ENCODE measurements at regions not wholly inside any gene's neighbourhood (a gene's known extent, or its start where the extent isn't known, plus 50 kb on each side); places are given as distances from the start of the nearest gene placed in this dataset.

- no peak for DNase-seq (ENCODE audit: extremely low read depth, low read depth)
- no peak overlapping the region for H3K4me3 ChIP-seq (replicated peaks; ENCODE audit: low read depth, low read length)
- TF ChIP-seq CTCF (IDR thresholded peaks at IDR 0.05; ENCODE audit: low read depth, low read length, missing control alignments): no peak
Observed at GRCh38 chr13:26829716-26830115, 69.1 kb upstream of the GPR12 start.

- H3K4me3 ChIP-seq (replicated peaks; ENCODE audit: low read depth, low read length): no peak overlapping the region
- no peak for DNase-seq (ENCODE audit: extremely low read depth, low read depth)
- TF ChIP-seq CTCF (IDR thresholded peaks at IDR 0.05; ENCODE audit: low read depth, low read length, missing control alignments): no peak
Observed at GRCh38 chr13:26824581-26824980, 64.0 kb upstream of the GPR12 start.

- no peak for TF ChIP-seq CTCF (IDR thresholded peaks at IDR 0.05; ENCODE audit: low read depth, low read length, missing control alignments)
- no peak for DNase-seq (ENCODE audit: extremely low read depth, low read depth)
- H3K4me3 ChIP-seq (replicated peaks; ENCODE audit: low read depth, low read length): no peak overlapping the region
Observed at GRCh38 chr13:26822146-26822545, 61.6 kb upstream of the GPR12 start.

GRCh38 chr13:26821672-26822071 lies 61.1 kb upstream of the GPR12 start:
- DNase-seq (ENCODE audit: extremely low read depth, low read depth): no peak
- no peak overlapping the region for H3K4me3 ChIP-seq (replicated peaks; ENCODE audit: low read depth, low read length)
- TF ChIP-seq CTCF (IDR thresholded peaks at IDR 0.05; ENCODE audit: low read depth, low read length, missing control alignments): no peak

GRCh38 chr13:26820871-26821270 lies 60.3 kb upstream of the GPR12 start:
- TF ChIP-seq CTCF (IDR thresholded peaks at IDR 0.05; ENCODE audit: low read depth, low read length, missing control alignments): no peak
- no peak for DNase-seq (ENCODE audit: extremely low read depth, low read depth)
- no peak overlapping the region for H3K4me3 ChIP-seq (replicated peaks; ENCODE audit: low read depth, low read length)

GRCh38 chr13:26819046-26819445 lies 58.5 kb upstream of the GPR12 start:
- DNase-seq (ENCODE audit: extremely low read depth, low read depth): no peak

More at GRCh38 chr13:26819046-26819445, 58.5 kb upstream of the GPR12 start:
- H3K4me3 ChIP-seq (replicated peaks; ENCODE audit: low read depth, low read length): no peak overlapping the region
- no peak for TF ChIP-seq CTCF (IDR thresholded peaks at IDR 0.05; ENCODE audit: low read depth, low read length, missing control alignments)
